ENCODE measurements at regions not wholly inside any gene's neighbourhood (a gene's known extent, or its start where the extent isn't known, plus 50 kb on each side); places are given as distances from the start of the nearest gene placed in this dataset.

GRCh38 chr6:170062915-170063241 is 228.0 kb downstream of the DLL1 start:
- H2AFZ ChIP-seq (ENCODE audit: low read depth, low read length): no peak overlapping the region
- DNase-seq (ENCODE audit: low read depth, low spot score): no peak
- FAIRE-seq: no peak
- no peaks in the 10 kb centered on the region for H3K9me3 ChIP-seq (replicated peaks; ENCODE audit: control insufficient read depth, insufficient read depth, low read length)
- no peak overlapping the region for H3K27ac ChIP-seq (ENCODE audit: insufficient read depth, low read depth, low read length)
- H3K4me2 ChIP-seq (ENCODE audit: insufficient read depth, low read length): no peak overlapping the region
- CTCF ChIA-PET: no interaction called here
- dilution Hi-C loops (cut with MboI; ENCODE audit: extremely low pct_ligation_motif_present, low sequenced_read_pairs): no loop called here
- H3K4me1 ChIP-seq (ENCODE audit: control insufficient read depth, extremely low read depth, insufficient read depth, low read length): no peaks in the 10 kb centered on the region
- no peaks in the 10 kb centered on the region for H4K20me1 ChIP-seq (replicated peaks; ENCODE audit: control insufficient read depth, extremely low read depth, insufficient read depth, low read length)
- H3K27me3 ChIP-seq (ENCODE audit: control insufficient read depth in 2 of 2, insufficient read depth in 2 of 2, low read length in 2 of 2): no peaks in the 10 kb centered on the region
- intact Hi-C loops (cut with micrococcal nuclease): no loop called here
- POLR2A ChIA-PET: interaction anchor here (0.5 kb wide), 1 partner anchor 467 kb away, joined by 3 read pairs; no protein-coding TSS in a partner anchor
- no peaks in the 10 kb centered on the region for H3K79me2 ChIP-seq (ENCODE audit: control insufficient read depth, insufficient read depth, low read length)
- no peak overlapping the region for H3K9ac ChIP-seq (replicated peaks; ENCODE audit: extremely low read depth, insufficient read depth, low read length)
- no peaks in the 10 kb centered on the region for H3K9me1 ChIP-seq (replicated peaks; ENCODE audit: control insufficient read depth, extremely low read depth, insufficient read depth, low read length)
- BruUV-seq (replicated peaks): no TSS peak
- TF ChIP-seq FOS (IDR thresholded peaks at IDR 0.05; ENCODE audit: borderline replicate concordance, insufficient read depth, low read length) (no peak), GATA2 (IDR thresholded peaks at IDR 0.05; ENCODE audit: insufficient read depth, insufficient read length, low read depth, low read length) (no peak), EZH2 (IDR thresholded peaks at IDR 0.05; ENCODE audit: borderline replicate concordance, low read depth, low read length, severe bottlenecking) (no peak), JUN (IDR thresholded peaks at IDR 0.05; ENCODE audit: borderline replicate concordance, insufficient read depth, insufficient read length, low read depth) (no peak), MYC (IDR thresholded peaks at IDR 0.05; ENCODE audit: low read depth, low read length) (no peak)
- H3K4me3 ChIP-seq (replicated peaks in 1 of 3; ENCODE audit: insufficient read depth in 1 of 3, low read depth in 1 of 3, low read length in 3 of 3): no peak overlapping the region
- no peaks in the 10 kb centered on the region for H3K36me3 ChIP-seq (ENCODE audit: control insufficient read depth in 2 of 2, extremely low read depth in 1 of 2, insufficient read depth in 2 of 2, low read length in 2 of 2)

- DNase-seq (ENCODE audit: low read depth, low spot score): no peak
- Histone ChIP-seq H3K9me3 (replicated peaks; ENCODE audit: control insufficient read depth, insufficient read depth, low read length) (no peaks in the 10 kb centered on the region), H3K27me3 (ENCODE audit: control insufficient read depth in 2 of 2, insufficient read depth in 2 of 2, low read length in 2 of 2) (no peaks in the 10 kb centered on the region), H3K27ac (ENCODE audit: insufficient read depth, low read depth, low read length) (no peak overlapping the region), H3K9ac (replicated peaks; ENCODE audit: extremely low read depth, insufficient read depth, low read length) (no peak overlapping the region), H3K9me1 (replicated peaks; ENCODE audit: control insufficient read depth, extremely low read depth, insufficient read depth, low read length) (no peaks in the 10 kb centered on the region), H3K79me2 (ENCODE audit: control insufficient read depth, insufficient read depth, low read length) (no peaks in the 10 kb centered on the region), H3K4me3 (replicated peaks in 1 of 3; ENCODE audit: insufficient read depth in 1 of 3, low read depth in 1 of 3, low read length in 3 of 3) (no peak overlapping the region), H3K4me1 (ENCODE audit: control insufficient read depth, extremely low read depth, insufficient read depth, low read length) (no peaks in the 10 kb centered on the region), H3K36me3 (ENCODE audit: control insufficient read depth in 2 of 2, extremely low read depth in 1 of 2, insufficient read depth in 2 of 2, low read length in 2 of 2) (no peaks in the 10 kb centered on the region), H3K4me2 (ENCODE audit: insufficient read depth, low read length) (no peak overlapping the region), H4K20me1 (replicated peaks; ENCODE audit: control insufficient read depth, extremely low read depth, insufficient read depth, low read length) (no peaks in the 10 kb centered on the region), H2AFZ (ENCODE audit: low read depth, low read length) (no peak overlapping the region)
- CTCF ChIA-PET: no interaction called here
- BruUV-seq (replicated peaks): no TSS peak
- POLR2A ChIA-PET: no interaction called here
- no peak for FAIRE-seq
- dilution Hi-C loops (cut with MboI; ENCODE audit: extremely low pct_ligation_motif_present, low sequenced_read_pairs) (no loop called here), intact Hi-C loops (cut with micrococcal nuclease) (no loop called here)
- TF ChIP-seq POLR2AphosphoS5 (IDR thresholded peaks at IDR 0.05; ENCODE audit: insufficient read depth, low read depth, low read length) (no peak), MAX (IDR thresholded peaks at IDR 0.05; ENCODE audit: insufficient read depth, insufficient read length) (no peak)
Measured at GRCh38 chr6:170062209-170062914, 228.5 kb downstream of the DLL1 start.
